Vagina (tissue), 2 donors: ENCODE measurements at regions not wholly inside any gene's neighbourhood (a gene's known extent, or its start where the extent isn't known, plus 50 kb on each side); places are given as distances from the start of the nearest gene placed in this dataset.

Experiments used
- CTCF ChIP-seq, 3 experiments: fragments of 450-650 bp in 2 of 3; fragments of 200-600 bp in 1 of 3; sonication (generic) in 1 of 3; IDR thresholded peaks; one replicate each; pipeline ENCODE4 v1.5.1; 2017 to 2019; ENCODE audit warnings: antibody characterized with exemption in 3 of 3, mild to moderate bottlenecking in 2 of 3, moderate library complexity in 2 of 3
- POLR2AphosphoS5 ChIP-seq, 2 donors: sonication (generic); formaldehyde crosslinking; IDR thresholded peaks; one replicate each; pipeline ENCODE4 v1.9.0; 2017; ENCODE audit warnings: antibody characterized with exemption in 2 of 2, mild to moderate bottlenecking in 2 of 2, low read depth in 1 of 2; ENCODE audit not compliant: insufficient read depth in 1 of 2

DNA sequence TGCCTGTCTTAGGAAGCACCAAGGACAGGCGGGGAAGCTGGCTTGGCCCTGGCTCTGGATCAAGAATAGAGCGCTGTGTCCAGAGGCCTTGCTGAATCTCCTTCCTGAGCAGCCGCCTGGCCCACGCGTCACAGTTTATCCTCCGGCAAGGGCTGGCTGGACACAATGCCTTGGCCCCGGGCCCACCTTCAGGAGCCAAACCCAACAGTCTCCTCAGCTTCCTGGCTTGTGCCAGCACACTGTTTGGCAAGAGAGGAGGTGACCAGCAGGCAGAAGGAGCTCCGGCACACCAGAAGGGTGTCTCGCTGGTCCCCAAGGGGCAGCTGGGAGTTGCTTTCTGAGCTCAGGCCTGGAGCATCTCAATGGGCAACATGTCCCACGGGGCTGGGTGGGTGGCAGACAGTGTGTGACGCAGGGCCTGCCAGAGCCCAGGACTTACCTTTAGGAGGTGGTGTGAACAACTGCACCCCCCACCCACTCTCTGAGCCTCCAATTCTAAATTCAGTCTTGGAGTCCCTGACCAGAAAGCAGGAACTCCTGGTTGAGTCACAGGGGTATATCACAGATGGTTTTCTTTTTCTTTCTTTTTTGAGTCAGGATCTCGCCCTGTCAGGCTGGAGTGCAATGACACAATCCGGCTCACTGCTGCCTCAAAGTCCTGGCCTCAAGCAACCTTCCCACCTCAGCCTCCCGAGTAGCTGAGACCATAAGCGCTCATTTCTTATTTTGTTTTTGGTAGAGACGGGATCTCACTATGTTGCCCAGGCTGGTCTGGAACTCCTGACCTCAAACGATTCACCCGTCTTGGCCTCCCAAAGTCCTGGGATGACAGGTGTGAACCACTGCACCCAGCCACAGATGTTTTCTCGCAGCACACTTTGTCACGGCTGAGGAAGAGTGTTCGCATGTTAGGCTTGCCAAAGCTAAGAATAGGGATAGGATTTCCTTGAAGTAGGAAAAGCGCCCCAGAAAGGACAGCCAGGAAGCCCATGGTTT lies 361.2 kb downstream of the BCOR start:
- TF ChIP-seq CTCF (IDR thresholded peaks at IDR 0.05), result no peak
- TF ChIP-seq POLR2AphosphoS5 (IDR thresholded peaks at IDR 0.05; ENCODE audit: insufficient read depth in 1 of 2, low read depth in 1 of 2), result no peak
